H9 (cell line): ENCODE measurements at regions not wholly inside any gene's neighbourhood (a gene's known extent, or its start where the extent isn't known, plus 50 kb on each side); places are given as distances from the start of the nearest gene placed in this dataset.

Source experiments
- DNase-seq: peaks from one replicate; pipeline ENCODE4 v3.0.0-alpha.2; 2017
- H2AFZ ChIP-seq: one replicate; pipeline ENCODE4 v1.6.1; 2013; ENCODE audit warnings: mild to moderate bottlenecking, low read length, control low read depth, moderate library complexity
- H2AK5ac ChIP-seq: 2 replicates; pipeline ENCODE4 v1.6.1; 2013; ENCODE audit warnings: low read length, control low read depth, mixed read lengths; ENCODE audit not compliant: insufficient read length
- H2BK120ac ChIP-seq: one replicate; pipeline ENCODE4 v1.6.1; 2013; ENCODE audit warnings: low read depth, mild to moderate bottlenecking, low read length, control low read depth, inconsistent platforms; ENCODE audit not compliant: poor library complexity, severe bottlenecking
- H2BK12ac ChIP-seq: 2 replicates; pipeline ENCODE4 v1.6.1; 2013; ENCODE audit warnings: low read length, control low read depth, mixed read lengths, low read depth; ENCODE audit not compliant: insufficient read length
- H2BK15ac ChIP-seq: 2 replicates; pipeline ENCODE4 v1.6.1; 2013; ENCODE audit warnings: low read depth, low read length, control low read depth
- H2BK20ac ChIP-seq: one replicate; pipeline ENCODE4 v1.6.1; 2013; ENCODE audit warnings: low read depth, mild to moderate bottlenecking, low read length, control low read depth, inconsistent platforms; ENCODE audit not compliant: poor library complexity, severe bottlenecking
- H2BK5ac ChIP-seq: 2 replicates; pipeline ENCODE4 v1.6.1; 2013; ENCODE audit warnings: low read length, control low read depth, mixed read lengths; ENCODE audit not compliant: insufficient read length
- H3K14ac ChIP-seq: 2 replicates; pipeline ENCODE4 v1.6.1; 2013; ENCODE audit warnings: low read length, control low read depth; ENCODE audit not compliant: insufficient read depth
- H3K18ac ChIP-seq: 2 replicates; pipeline ENCODE4 v1.6.1; 2013; ENCODE audit warnings: low read depth, mild to moderate bottlenecking, mixed read lengths, low read length, control low read depth; ENCODE audit not compliant: insufficient read length
- H3K23ac ChIP-seq: 2 replicates; pipeline ENCODE4 v1.6.1; 2013; ENCODE audit warnings: low read length, control low read depth, mixed read lengths, low read depth; ENCODE audit not compliant: insufficient read length
- H3K23me2 ChIP-seq: 2 replicates; pipeline ENCODE4 v1.6.1; 2013; ENCODE audit warnings: low read depth, mild to moderate bottlenecking, mixed read lengths, low read length, control low read depth; ENCODE audit not compliant: insufficient read length, poor library complexity, severe bottlenecking
- H3K27ac ChIP-seq: 2 replicates; pipeline ENCODE4 v1.5.1; 2013; ENCODE audit warnings: low read length, control low read depth, mixed read lengths, low read depth; ENCODE audit not compliant: insufficient read length
- H3K27me3 ChIP-seq: 2 replicates; pipeline ENCODE4 v1.6.1; 2013; ENCODE audit warnings: low read length, control low read depth, inconsistent platforms; ENCODE audit not compliant: insufficient read depth
- H3K4ac ChIP-seq: 2 replicates; pipeline ENCODE4 v1.6.1; 2013; ENCODE audit warnings: low read depth, mild to moderate bottlenecking, control low read depth, inconsistent platforms, low read length, moderate library complexity
- H3K4me1 ChIP-seq: 2 replicates; pipeline ENCODE4 v1.6.1; 2013; ENCODE audit warnings: low read length, control low read depth, inconsistent platforms; ENCODE audit not compliant: insufficient read depth
- H3K4me2 ChIP-seq: 2 replicates; pipeline ENCODE4 v1.6.1; 2013; ENCODE audit warnings: low read length, control low read depth, mixed read lengths; ENCODE audit not compliant: insufficient read length, insufficient read depth
- H3K56ac ChIP-seq: 2 replicates; pipeline ENCODE4 v1.6.1; 2013; ENCODE audit warnings: low read depth, mild to moderate bottlenecking, mixed read lengths, low read length, control low read depth; ENCODE audit not compliant: insufficient read length
- H3K79me1 ChIP-seq: 2 replicates; pipeline ENCODE4 v1.6.1; 2013; ENCODE audit warnings: low read depth, mild to moderate bottlenecking, moderate library complexity, low read length, control low read depth, inconsistent platforms; ENCODE audit not compliant: insufficient read depth, poor library complexity, severe bottlenecking
- H3K79me2 ChIP-seq: 2 replicates; pipeline ENCODE4 v1.6.1; 2013; ENCODE audit warnings: low read length, control low read depth, inconsistent platforms; ENCODE audit not compliant: insufficient read depth
- H3K9ac ChIP-seq: 2 replicates; pipeline ENCODE4 v1.6.1; 2013; ENCODE audit warnings: low read length, control low read depth, mixed read lengths; ENCODE audit not compliant: insufficient read length; ENCODE audit errors: extremely low read depth
- H3K9me3 ChIP-seq: one replicate; pipeline ENCODE4 v1.6.1; 2013; ENCODE audit warnings: low read depth, low read length, inconsistent platforms; ENCODE audit not compliant: control insufficient read depth
- H3T11ph ChIP-seq: one replicate; pipeline ENCODE4 v1.6.1; 2013; ENCODE audit warnings: mild to moderate bottlenecking, low read length, control low read depth, inconsistent platforms
- H4K20me1 ChIP-seq: one replicate; pipeline ENCODE4 v1.6.1; 2013; ENCODE audit not compliant: control insufficient read depth, insufficient read length, insufficient read depth
- H4K5ac ChIP-seq: 2 replicates; pipeline ENCODE4 v1.6.1; 2013; ENCODE audit warnings: low read depth, mild to moderate bottlenecking, mixed read lengths, low read length, control low read depth; ENCODE audit not compliant: insufficient read length
- H4K8ac ChIP-seq: replicated peaks from 2 replicates; pipeline ENCODE4 v1.6.1; 2013; ENCODE audit warnings: low read length, control low read depth, mixed read lengths, low read depth; ENCODE audit not compliant: insufficient read length
- H4K91ac ChIP-seq: 2 replicates; pipeline ENCODE4 v1.6.1; 2013; ENCODE audit warnings: low read depth, mild to moderate bottlenecking, moderate library complexity, mixed read lengths, low read length, control low read depth; ENCODE audit not compliant: insufficient read length
- H3K27ac Mint-ChIP-seq, 3 experiments: 2 replicates in 2 of 3; 3 replicates in 1 of 3; pipeline ENCODE4 v1.8.0; 2020 to 2021; ENCODE audit warnings: mixed read lengths in 3 of 3, mild to moderate bottlenecking in 1 of 3, moderate library complexity in 1 of 3
- H3K27me3 Mint-ChIP-seq: 2 replicates; pipeline ENCODE4 v1.8.0; 2021; ENCODE audit warnings: low read depth, mild to moderate bottlenecking, moderate library complexity, mixed read lengths
- H3K36me3 Mint-ChIP-seq, 3 experiments: 2 replicates in 2 of 3; 3 replicates in 1 of 3; pipeline ENCODE4 v1.8.0; 2020 to 2021; ENCODE audit warnings: low read depth in 3 of 3, mixed read lengths in 3 of 3; ENCODE audit not compliant: insufficient read depth in 1 of 3
- H3K4me1 Mint-ChIP-seq, 2 experiments: 2 replicates each; pipeline ENCODE4 v1.8.0; 2020; ENCODE audit warnings: mixed read lengths in 2 of 2
- H3K4me3 Mint-ChIP-seq, 2 experiments: 2 replicates in 1 of 2; 3 replicates in 1 of 2; pipeline ENCODE4 v1.8.0; 2020 to 2021; ENCODE audit warnings: mild to moderate bottlenecking in 2 of 2, mixed read lengths in 2 of 2, moderate library complexity in 1 of 2
- H3K9me3 Mint-ChIP-seq, 2 experiments: 2 replicates in 1 of 2; 3 replicates in 1 of 2; pipeline ENCODE4 v1.8.0; 2020; ENCODE audit warnings: mild to moderate bottlenecking in 2 of 2, mixed read lengths in 2 of 2, moderate library complexity in 1 of 2
- CTCF ChIP-seq: fragments of 200-600 bp; sonication (generic); conservative IDR thresholded peaks from 3 replicates; pipeline ENCODE4 v1.8.0; 2021; ENCODE audit warnings: antibody characterized with exemption, mild to moderate bottlenecking
- WGBS: extraction: QIAGEN DNeasy Blood & Tissue Kit; methylation state at CpG from one replicate; pipeline ENCODE4 v1.1.7; 2013; ENCODE audit warnings: missing lambda C conversion rate, low lambda C conversion rate, mixed read lengths; ENCODE audit not compliant: insufficient read length; ENCODE audit errors: extremely low coverage; 5-methylcytosine and 5-hydroxymethylcytosine counted together

DNA sequence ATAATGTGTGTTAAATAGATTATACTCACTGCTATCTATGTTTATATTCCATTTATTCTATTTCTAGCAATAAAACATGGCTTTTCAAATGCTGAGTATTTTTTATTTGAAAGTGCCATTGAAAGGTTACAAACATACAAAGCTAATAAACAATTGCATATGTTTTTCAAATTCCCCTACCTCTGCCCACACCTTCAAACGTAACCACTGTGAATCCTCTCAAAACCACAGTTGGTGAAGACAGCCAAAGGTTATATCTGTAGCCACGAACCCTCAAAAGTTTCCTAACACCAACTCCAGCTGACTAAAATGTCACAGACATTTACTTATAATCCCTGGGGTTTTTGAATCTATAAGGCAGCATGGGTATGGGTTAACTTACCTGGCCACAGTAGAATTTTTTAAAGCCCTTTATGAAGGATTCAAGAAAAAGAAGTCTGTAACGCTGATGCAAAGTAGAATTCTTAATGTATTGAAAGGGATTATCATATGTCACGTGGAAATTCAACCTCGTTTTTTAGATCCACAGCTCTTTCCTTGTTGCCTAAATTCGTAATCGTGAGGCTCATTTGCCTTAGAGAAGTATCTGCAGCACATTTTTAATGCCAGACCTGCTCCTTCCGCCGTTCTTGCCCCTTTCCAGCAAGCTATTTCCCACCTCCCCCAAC lies 122.5 kb upstream of the ZC3H12C start:
- Histone ChIP-seq H3K56ac (no peak overlapping the region), H3K27ac (no peak overlapping the region), H3K79me2 (no peaks in the 10 kb centered on the region), H3K4me1 (no peaks in the 10 kb centered on the region; the same call in 1 of the 2 replicates), H4K8ac (no peak overlapping the region), H3K23me2 (no peaks in the 10 kb centered on the region), H4K91ac (no peak overlapping the region), H3K79me1 (no peaks in the 10 kb centered on the region), H2BK15ac (no peak overlapping the region), H3K4ac (no peak overlapping the region), H3K9ac (no peak overlapping the region), H4K20me1 (no peaks in the 10 kb centered on the region), H2BK120ac (no peak overlapping the region), H3K9me3 (no peaks in the 10 kb centered on the region), H3K23ac (no peak overlapping the region), H3K27me3 (no peaks in the 10 kb centered on the region), H3K18ac (no peak overlapping the region), H3K14ac (no peak overlapping the region), H3K4me2 (no peak overlapping the region), H2BK5ac (no peak overlapping the region), H2AFZ (no peak overlapping the region), H2BK20ac (no peak overlapping the region), H4K5ac (no peak overlapping the region), H3T11ph (no peak overlapping the region), H2AK5ac (no peak overlapping the region), H2BK12ac (no peak overlapping the region)
- TF ChIP-seq CTCF, result no peak
- no peak overlapping the region for H3K4me3 Mint-ChIP-seq
- H3K27me3 Mint-ChIP-seq, result no peaks in the 10 kb centered on the region
- peaks cover 6 to 9% of the 10 kb centered on the region in 2 experiments; a peak in 3 of 4 replicates for H3K4me1 Mint-ChIP-seq
- no CpG with 5 or more reads among the region's 9 CpGs for WGBS
- no peaks in the 10 kb centered on the region for H3K9me3 Mint-ChIP-seq
- H3K36me3 Mint-ChIP-seq, result no peaks in the 10 kb centered on the region
- no peak overlapping the region for H3K27ac Mint-ChIP-seq
- DNase-seq, result no peak
